GM12892 (cell line): ENCODE measurements at regions not wholly inside any gene's neighbourhood (a gene's known extent, or its start where the extent isn't known, plus 50 kb on each side); places are given as distances from the start of the nearest gene placed in this dataset.

Source experiments
- DNase-seq: peaks from one replicate; pipeline ENCODE4 v3.0.0; 2011; ENCODE audit not compliant: insufficient read length
- FAIRE-seq: peaks from 2 replicates; lab custom pipeline; 2011; peaks lifted over from hg19 to GRCh38; lab: Jason Lieb, UNC
- POLR2A ChIP-seq: IDR thresholded peaks from 2 replicates; pipeline ENCODE4 v1.6.1; 2011; ENCODE audit warnings: low read depth, low read length, control low read depth
- POLR2AphosphoS5 ChIP-seq: IDR thresholded peaks from 2 replicates; pipeline ENCODE4 v1.6.1; 2011; ENCODE audit warnings: low read depth, low read length, control low read depth
- TAF1 ChIP-seq: IDR thresholded peaks from 2 replicates; pipeline ENCODE4 v1.6.1; 2011; ENCODE audit warnings: low read depth, mild to moderate bottlenecking, control low read depth, low read length, borderline replicate concordance

DNA sequence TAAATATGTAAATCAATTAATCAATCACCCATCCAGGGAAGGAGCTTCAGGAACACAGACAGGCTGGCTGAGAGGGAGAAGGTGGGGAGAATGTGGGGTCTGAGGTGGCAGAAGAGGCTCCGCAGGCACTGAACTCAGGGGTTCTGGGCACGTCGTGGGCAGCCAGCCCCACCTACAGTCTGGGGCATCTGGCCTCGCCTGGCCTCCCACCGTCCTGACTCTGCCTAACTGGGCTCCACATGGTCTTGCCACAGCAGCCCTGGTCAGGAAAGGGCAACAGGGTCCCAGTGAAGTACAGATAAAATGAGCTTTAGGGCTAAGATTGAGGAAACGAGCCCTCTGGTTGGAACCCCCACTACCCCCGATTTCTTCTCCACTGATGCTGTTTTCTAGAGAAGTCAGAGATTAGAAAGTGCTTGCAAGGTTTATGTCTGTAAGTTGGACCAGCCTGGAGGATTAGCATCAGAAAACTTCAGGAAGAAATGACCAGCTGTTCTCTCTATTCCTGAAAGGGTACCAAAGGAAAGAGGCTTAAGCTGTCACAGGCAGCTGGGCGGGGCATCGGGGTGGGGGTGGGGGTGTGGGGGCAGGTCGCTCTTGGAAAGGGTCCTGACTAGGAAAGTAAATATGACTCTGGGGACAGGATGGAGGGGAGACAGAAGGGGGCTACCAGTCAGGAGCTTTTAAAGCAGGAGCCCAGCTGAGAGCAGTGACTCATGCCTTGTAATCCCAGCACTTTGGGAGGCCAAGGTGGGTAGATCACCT is 261.7 kb downstream of the BUD13 start:
- TF ChIP-seq TAF1 = no peak
- no peak for TF ChIP-seq POLR2AphosphoS5
- no peak for TF ChIP-seq POLR2A
- DNase-seq (no peak), FAIRE-seq (no peak)

DNA sequence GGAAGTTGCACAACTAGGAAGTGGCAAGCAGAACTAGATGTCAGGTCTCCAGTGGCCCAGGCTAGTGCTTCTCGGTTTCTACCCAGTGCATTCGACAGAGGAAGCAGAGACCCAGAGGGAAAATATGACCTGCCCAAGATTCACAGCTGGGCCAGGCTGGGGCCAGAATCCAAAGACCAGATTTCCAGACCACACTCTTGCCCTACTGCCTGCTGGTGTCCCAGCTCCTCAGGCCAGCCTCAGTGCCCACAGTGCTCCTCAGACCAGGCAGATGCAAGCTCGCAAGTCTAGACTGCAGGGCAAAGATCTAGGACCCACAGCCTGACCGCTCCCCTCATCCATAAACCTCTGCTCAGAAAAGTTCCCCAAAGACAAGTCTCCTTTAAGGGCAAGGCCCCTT is 262.6 kb downstream of the BUD13 start:
- FAIRE-seq (no peak), DNase-seq (no peak)
- no peak for TF ChIP-seq TAF1
- no peak for TF ChIP-seq POLR2A
- TF ChIP-seq POLR2AphosphoS5 = no peak

- no peak for FAIRE-seq
- TF ChIP-seq POLR2A (no peak), TAF1 (no peak), POLR2AphosphoS5 (no peak)
- DNase-seq = no peak
These were observed 263.2 kb downstream of the BUD13 start for GRCh38 chr11:116509551-116509950.

- FAIRE-seq (no peak), DNase-seq (no peak)
These were observed 264.7 kb downstream of the BUD13 start for GRCh38 chr11:116507849-116508695.

DNA sequence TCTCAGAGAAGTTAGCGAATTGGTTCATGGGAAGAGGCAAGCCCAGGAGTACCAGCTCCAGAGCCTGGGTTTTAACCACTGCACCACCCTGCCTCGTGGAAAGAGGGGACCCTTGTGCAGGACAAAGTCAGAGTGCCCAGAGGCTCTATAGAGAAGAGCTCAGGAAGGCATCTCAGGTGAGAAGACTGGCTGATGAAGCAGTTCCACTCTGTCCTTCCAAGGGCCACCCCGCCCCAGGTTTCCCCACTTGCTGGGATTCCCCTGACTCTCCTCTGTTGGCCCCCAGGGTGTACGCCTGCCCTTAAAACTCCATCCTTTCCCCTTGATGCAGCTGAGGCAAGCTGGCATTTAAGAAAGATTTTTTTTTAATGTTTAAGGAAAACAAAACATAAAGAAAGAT is 265.8 kb downstream of the BUD13 start:
- TF ChIP-seq TAF1 (no peak), POLR2AphosphoS5 (no peak), POLR2A (no peak)
- FAIRE-seq (no peak), DNase-seq (no peak)

More at GRCh38 chr11:116507849-116508695, 264.7 kb downstream of the BUD13 start:
- TF ChIP-seq POLR2AphosphoS5 = no peak
- TF ChIP-seq POLR2A = no peak
- no peak for TF ChIP-seq TAF1

GRCh38 chr11:116506263-116506825 is 266.4 kb downstream of the BUD13 start:
- DNase-seq (no peak), FAIRE-seq (no peak)
- TF ChIP-seq POLR2A = no peak
- TF ChIP-seq TAF1 = no peak
- no peak for TF ChIP-seq POLR2AphosphoS5

- no peak for FAIRE-seq
- TF ChIP-seq POLR2A (no peak), POLR2AphosphoS5 (no peak), TAF1 (no peak)
- DNase-seq = no peak
These were observed 267.2 kb downstream of the BUD13 start for GRCh38 chr11:116505298-116506262.

- no peak for TF ChIP-seq TAF1
- no peak for TF ChIP-seq POLR2A
- no peak for TF ChIP-seq POLR2AphosphoS5
- FAIRE-seq = no peak
- DNase-seq = no peak
These were observed 268.1 kb downstream of the BUD13 start for GRCh38 chr11:116504541-116505297.

GRCh38 chr11:116503216-116504160 is 269.3 kb downstream of the BUD13 start:
- no peak for TF ChIP-seq TAF1
- no peak for TF ChIP-seq POLR2AphosphoS5
- no peak for TF ChIP-seq POLR2A
- FAIRE-seq = no peak
- DNase-seq = no peak
